ENCODE measurements at regions not wholly inside any gene's neighbourhood (a gene's known extent, or its start where the extent isn't known, plus 50 kb on each side); places are given as distances from the start of the nearest gene placed in this dataset.

GRCh38 chr6:112906726-112907125, 559.6 kb downstream of the RFPL4B start:
- TF ChIP-seq EZH2 (IDR thresholded peaks at IDR 0.05; ENCODE audit: borderline replicate concordance, low read length) = no peak
- TF ChIP-seq CTCF (IDR thresholded peaks at IDR 0.05; ENCODE audit: low read length) = no peak
- Histone ChIP-seq H3K4me1 (ENCODE audit: insufficient read depth, low read length, severe bottlenecking) (no peaks in the 10 kb centered on the region), H3K27me3 (ENCODE audit: insufficient read depth, low read length) (no peaks in the 10 kb centered on the region), H3K36me3 (ENCODE audit: insufficient read depth, low read length) (no peaks in the 10 kb centered on the region), H3K9me2 (ENCODE audit: low read depth, low read length) (no peaks in the 10 kb centered on the region), H3K79me2 (ENCODE audit: insufficient read depth, low read length) (no peaks in the 10 kb centered on the region), H3K4me3 (ENCODE audit: low read depth, low read length, poor library complexity, severe bottlenecking) (no peak overlapping the region), H2AFZ (ENCODE audit: low read length) (no peak overlapping the region), H3K9me3 (ENCODE audit: low read length) (no peaks in the 10 kb centered on the region), H3K27ac (ENCODE audit: low read depth, low read length, poor library complexity, severe bottlenecking) (no peak overlapping the region), H3K4me2 (ENCODE audit: low read length) (no peak overlapping the region), H3K9ac (ENCODE audit: low read length) (no peak overlapping the region), H4K20me1 (ENCODE audit: insufficient read depth, low read length) (no peaks in the 10 kb centered on the region), H3F3A (ENCODE audit: insufficient read depth, low read length) (no peaks in the 10 kb centered on the region)

- H3K4me1 ChIP-seq (ENCODE audit: insufficient read depth, low read length, severe bottlenecking) = no peaks in the 10 kb centered on the region
- no peaks in the 10 kb centered on the region for H3K9me2 ChIP-seq (ENCODE audit: low read depth, low read length)
- H3K4me2 ChIP-seq (ENCODE audit: low read length) = no peak overlapping the region
- H3K9ac ChIP-seq (ENCODE audit: low read length) = no peak overlapping the region
- no peak overlapping the region for H3K4me3 ChIP-seq (ENCODE audit: low read depth, low read length, poor library complexity, severe bottlenecking)
- no peaks in the 10 kb centered on the region for H3K36me3 ChIP-seq (ENCODE audit: insufficient read depth, low read length)
- no peak for TF ChIP-seq EZH2 (IDR thresholded peaks at IDR 0.05; ENCODE audit: borderline replicate concordance, low read length)
- no peak for TF ChIP-seq CTCF (IDR thresholded peaks at IDR 0.05; ENCODE audit: low read length)
- H3K79me2 ChIP-seq (ENCODE audit: insufficient read depth, low read length) = no peaks in the 10 kb centered on the region
- no peaks in the 10 kb centered on the region for H3F3A ChIP-seq (ENCODE audit: insufficient read depth, low read length)
- no peaks in the 10 kb centered on the region for H3K27me3 ChIP-seq (ENCODE audit: insufficient read depth, low read length)
- no peak overlapping the region for H2AFZ ChIP-seq (ENCODE audit: low read length)
- no peaks in the 10 kb centered on the region for H4K20me1 ChIP-seq (ENCODE audit: insufficient read depth, low read length)
- H3K27ac ChIP-seq (ENCODE audit: low read depth, low read length, poor library complexity, severe bottlenecking) = no peak overlapping the region
- no peaks in the 10 kb centered on the region for H3K9me3 ChIP-seq (ENCODE audit: low read length)
These were observed 562.7 kb downstream of the RFPL4B start for GRCh38 chr6:112909781-112910180.

- Histone ChIP-seq H3K27ac (ENCODE audit: low read depth, low read length, poor library complexity, severe bottlenecking) (no peak overlapping the region), H3K9ac (ENCODE audit: low read length) (no peak overlapping the region), H3K4me2 (ENCODE audit: low read length) (no peak overlapping the region), H3K27me3 (ENCODE audit: insufficient read depth, low read length) (no peaks in the 10 kb centered on the region), H3K9me3 (ENCODE audit: low read length) (no peaks in the 10 kb centered on the region), H2AFZ (ENCODE audit: low read length) (no peak overlapping the region), H3K4me3 (ENCODE audit: low read depth, low read length, poor library complexity, severe bottlenecking) (no peak overlapping the region), H3K36me3 (ENCODE audit: insufficient read depth, low read length) (no peaks in the 10 kb centered on the region), H3K79me2 (ENCODE audit: insufficient read depth, low read length) (no peaks in the 10 kb centered on the region), H3K9me2 (ENCODE audit: low read depth, low read length) (no peaks in the 10 kb centered on the region), H3F3A (ENCODE audit: insufficient read depth, low read length) (no peaks in the 10 kb centered on the region), H3K4me1 (ENCODE audit: insufficient read depth, low read length, severe bottlenecking) (no peaks in the 10 kb centered on the region), H4K20me1 (ENCODE audit: insufficient read depth, low read length) (no peaks in the 10 kb centered on the region)
- TF ChIP-seq EZH2 (IDR thresholded peaks at IDR 0.05; ENCODE audit: borderline replicate concordance, low read length) = no peak
- no peak for TF ChIP-seq CTCF (IDR thresholded peaks at IDR 0.05; ENCODE audit: low read length)
These were observed 563.1 kb downstream of the RFPL4B start for GRCh38 chr6:112910256-112910655.
